ENCODE measurements at regions not wholly inside any gene's neighbourhood (a gene's known extent, or its start where the extent isn't known, plus 50 kb on each side); places are given as distances from the start of the nearest gene placed in this dataset.

GRCh38 chr9:134262035-134262434 lies 64.2 kb upstream of the RXRA start:
- TF ChIP-seq EZH2phosphoT487 (IDR thresholded peaks at IDR 0.05; ENCODE audit: borderline replicate concordance, low read depth, low read length), result no peak
- TF ChIP-seq CTCF (conservative IDR thresholded peaks at IDR 0.05; ENCODE audit: low read length), result no peak

Data from OCI-LY7 (cell line).